ENCODE measurements at regions not wholly inside any gene's neighbourhood (a gene's known extent, or its start where the extent isn't known, plus 50 kb on each side); places are given as distances from the start of the nearest gene placed in this dataset.
"Not testable (repeated sequence)": the region's sequence is repeated elsewhere in the genome, so short reads cannot be mapped to it uniquely, and the experiment has no call there.

GRCh38 chr9:2390028-2390427, 231.6 kb upstream of the VLDLR start:
- Mint-ChIP-seq H3K27ac (peak overlapping the region; percentile 41 to 89 (median 83)), H3K9me3 (peaks cover 14% of the 10 kb centered on the region), H3K36me3 (ENCODE audit: low read depth) (peaks cover 4% of the 10 kb centered on the region), H3K27me3 (ENCODE audit: low read depth) (no peaks in the 10 kb centered on the region), H3K4me1 (peaks cover 60% of the 10 kb centered on the region), H3K4me3 (no peak overlapping the region)
- no peak for TF ChIP-seq CTCF (IDR thresholded peaks at IDR 0.05; ENCODE audit: unreplicated experiment in 3 of 3)

GRCh38 chr9:2391509-2392132, 230.0 kb upstream of the VLDLR start:
- H3K27me3 Mint-ChIP-seq (ENCODE audit: low read depth); H3K36me3 Mint-ChIP-seq (ENCODE audit: low read depth); H3K4me3 Mint-ChIP-seq: not testable (repeated sequence)
- Mint-ChIP-seq H3K9me3 (peaks cover 14% of the 10 kb centered on the region), H3K4me1 (peaks cover 49% of the 10 kb centered on the region), H3K27ac (peak overlapping the region; percentile 16 to 89 (median 77))

GRCh38 chr9:2394087-2394741, 227.4 kb upstream of the VLDLR start:
- H3K27ac Mint-ChIP-seq, result peak overlapping the region; percentile 42 to 87 (median 68)

GRCh38 chr9:2395814-2396612, 225.6 kb upstream of the VLDLR start:
- peaks cover 3% of the 10 kb centered on the region for H3K27me3 Mint-ChIP-seq (ENCODE audit: low read depth)
- no peaks in the 10 kb centered on the region for H3K36me3 Mint-ChIP-seq (ENCODE audit: low read depth)
- no peak for TF ChIP-seq CTCF (IDR thresholded peaks at IDR 0.05; ENCODE audit: unreplicated experiment in 3 of 3)
- peaks cover 26% of the 10 kb centered on the region for H3K4me1 Mint-ChIP-seq
- no peak overlapping the region for H3K4me3 Mint-ChIP-seq
- H3K9me3 Mint-ChIP-seq, result peaks cover 29% of the 10 kb centered on the region
- H3K27ac Mint-ChIP-seq, result peak overlapping the region in 2 of 3 experiments; percentile 16 to 40

More at GRCh38 chr9:2394087-2394741, 227.4 kb upstream of the VLDLR start:
- Mint-ChIP-seq H3K9me3 (peaks cover 17% of the 10 kb centered on the region), H3K4me1 (peaks cover 38% of the 10 kb centered on the region)
- H3K27me3 Mint-ChIP-seq (ENCODE audit: low read depth); H3K4me3 Mint-ChIP-seq; H3K36me3 Mint-ChIP-seq (ENCODE audit: low read depth): not testable (repeated sequence)

GRCh38 chr9:2396622-2397285, 224.8 kb upstream of the VLDLR start:
- Mint-ChIP-seq H3K4me1 (peaks cover 21% of the 10 kb centered on the region), H3K27me3 (ENCODE audit: low read depth) (peaks cover 3% of the 10 kb centered on the region), H3K9me3 (peaks cover 33% of the 10 kb centered on the region), H3K36me3 (ENCODE audit: low read depth) (no peaks in the 10 kb centered on the region), H3K27ac (no peak overlapping the region), H3K4me3 (no peak overlapping the region)
- TF ChIP-seq CTCF (IDR thresholded peaks at IDR 0.05; ENCODE audit: unreplicated experiment in 3 of 3), result no peak

- H3K27me3 Mint-ChIP-seq (ENCODE audit: low read depth); H3K27ac Mint-ChIP-seq; H3K36me3 Mint-ChIP-seq (ENCODE audit: low read depth); H3K4me3 Mint-ChIP-seq: not testable (repeated sequence)
- H3K9me3 Mint-ChIP-seq, result peaks cover 41% of the 10 kb centered on the region
- peaks cover 16% of the 10 kb centered on the region for H3K4me1 Mint-ChIP-seq
Observed at GRCh38 chr9:2397875-2398274, 223.7 kb upstream of the VLDLR start.

GRCh38 chr9:2401746-2402145, 219.8 kb upstream of the VLDLR start:
- Mint-ChIP-seq H3K9me3 (peaks cover 57% of the 10 kb centered on the region), H3K27me3 (ENCODE audit: low read depth) (peaks cover 11% of the 10 kb centered on the region)
- H3K4me3 Mint-ChIP-seq; H3K36me3 Mint-ChIP-seq (ENCODE audit: low read depth); H3K4me1 Mint-ChIP-seq; H3K27ac Mint-ChIP-seq: not testable (repeated sequence)

Data from nephron (organoid).